Medulla oblongata (tissue), 1 donor: ENCODE measurements at regions not wholly inside any gene's neighbourhood (a gene's known extent, or its start where the extent isn't known, plus 50 kb on each side); places are given as distances from the start of the nearest gene placed in this dataset.

Experiments used
- DNase-seq: peaks from one replicate; pipeline ENCODE4 v3.0.0-alpha.2; 2015; ENCODE audit errors: extremely low spot score

- DNase-seq, result no peak
Measured at GRCh38 chr11:119780222-119780953, 51.4 kb upstream of the NECTIN1 start.

- no peak for DNase-seq
Measured at GRCh38 chr11:119779195-119780071, 50.4 kb upstream of the NECTIN1 start.
